GM19438 (cell line): ENCODE measurements at regions not wholly inside any gene's neighbourhood (a gene's known extent, or its start where the extent isn't known, plus 50 kb on each side); places are given as distances from the start of the nearest gene placed in this dataset.
"Not testable (repeated sequence)": the region's sequence is repeated elsewhere in the genome, so short reads cannot be mapped to it uniquely, and the experiment has no call there.

Experiments
- ATAC-seq: cut with Tn5 transposase; IDR thresholded peaks from one replicate; pipeline ENCODE4 v1.9.1; 2021; ENCODE audit warnings: low read depth; ENCODE audit not compliant: unreplicated experiment

DNA sequence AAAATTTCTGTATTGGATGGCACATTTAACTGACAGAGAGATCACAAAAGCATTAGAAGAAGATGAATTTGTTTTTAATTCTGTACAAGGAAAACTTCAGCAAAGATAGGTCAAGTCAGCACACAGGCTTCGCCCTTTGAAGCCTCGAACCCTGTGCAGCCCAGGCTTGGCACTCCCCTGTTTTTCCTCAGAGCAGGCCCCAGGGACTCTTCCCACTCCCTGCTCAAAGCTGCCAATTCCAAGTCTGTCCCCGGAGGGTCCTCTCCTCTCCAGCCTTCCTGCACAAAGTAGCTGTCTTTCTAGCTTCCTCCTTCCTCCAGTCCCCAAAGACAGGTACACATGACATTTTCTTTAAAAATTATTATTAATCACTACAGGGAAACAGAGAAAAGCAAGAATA lies 466.3 kb downstream of the PPARGC1A start:
- ATAC-seq, result no peak

DNA sequence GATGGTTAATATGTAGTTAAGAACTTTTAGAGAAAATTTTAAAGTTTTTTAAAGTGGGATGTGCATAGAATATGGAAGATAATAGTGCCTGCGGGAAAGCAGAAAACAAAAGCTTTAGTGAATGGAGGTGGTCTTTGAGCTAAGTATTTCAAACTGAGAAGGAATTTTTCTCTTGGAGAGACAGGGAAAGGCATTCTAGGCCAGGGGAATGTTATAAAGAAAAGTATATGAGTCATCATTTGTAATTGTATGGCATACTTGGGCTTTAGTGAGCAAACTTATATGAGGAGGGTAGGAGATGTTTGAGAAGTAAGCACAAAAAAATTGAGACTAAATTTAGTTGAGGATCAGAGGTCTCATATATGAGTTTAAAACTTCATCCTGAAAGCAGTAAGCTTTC lies 467.0 kb downstream of the PPARGC1A start:
- ATAC-seq, result no peak

DNA sequence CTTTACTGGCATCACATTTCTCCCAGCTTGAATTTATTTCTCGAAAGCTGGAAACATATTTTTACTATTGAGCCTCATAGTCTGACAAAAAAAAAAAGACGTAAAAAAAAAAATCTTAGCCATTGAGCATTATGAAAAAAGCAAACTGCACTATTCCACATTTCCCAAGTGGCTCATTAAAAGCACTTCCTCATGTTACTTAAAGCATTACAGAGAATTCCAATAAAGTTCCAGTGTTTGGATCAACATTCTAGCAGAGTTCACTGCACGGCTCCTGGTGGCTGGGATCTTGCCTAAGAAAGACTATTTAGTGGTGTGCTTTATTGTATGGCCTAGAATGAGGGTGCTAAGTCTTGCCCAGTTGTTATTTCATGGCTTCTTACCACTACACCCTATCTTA lies 476.2 kb downstream of the PPARGC1A start:
- ATAC-seq, result no peak

DNA sequence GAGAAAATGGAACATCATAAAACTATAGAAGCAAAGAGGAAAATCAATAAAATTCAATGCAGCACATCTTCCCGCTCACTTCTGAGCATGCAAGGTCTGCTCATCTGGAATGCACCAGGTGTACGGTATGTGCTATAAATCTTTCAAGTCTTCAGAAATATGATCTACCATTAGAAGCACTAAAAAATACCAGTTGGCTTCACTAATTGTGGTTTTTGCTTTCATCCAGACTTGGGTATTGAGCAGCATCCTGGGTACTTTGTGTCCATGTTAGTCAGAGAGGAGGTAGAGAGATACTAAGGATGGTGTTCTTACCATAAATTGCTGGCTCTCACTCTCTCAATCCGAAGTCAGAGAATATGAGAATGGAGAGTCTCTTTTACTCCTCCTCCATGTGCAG lies 477.1 kb downstream of the PPARGC1A start:
- ATAC-seq, result no peak

DNA sequence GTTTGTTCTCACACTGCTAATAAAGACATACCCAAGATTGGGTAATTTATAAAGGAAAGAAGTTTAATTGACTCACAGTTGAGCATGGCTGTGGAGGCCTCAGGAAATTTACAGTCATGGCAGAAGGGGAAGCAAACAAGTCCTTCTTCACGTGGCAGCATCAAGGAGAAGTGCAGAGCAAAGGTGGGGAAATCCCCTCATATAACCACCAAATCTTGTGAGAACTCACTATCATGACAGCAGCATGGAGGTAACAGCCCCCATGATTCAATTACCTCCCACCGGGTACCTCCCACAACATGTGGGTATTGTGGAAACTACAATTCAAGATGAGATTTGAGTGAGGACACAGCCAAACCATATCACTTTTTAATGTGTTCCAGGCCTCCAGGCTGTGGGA lies 480.9 kb downstream of the PPARGC1A start:
- ATAC-seq, result not testable (repeated sequence)

DNA sequence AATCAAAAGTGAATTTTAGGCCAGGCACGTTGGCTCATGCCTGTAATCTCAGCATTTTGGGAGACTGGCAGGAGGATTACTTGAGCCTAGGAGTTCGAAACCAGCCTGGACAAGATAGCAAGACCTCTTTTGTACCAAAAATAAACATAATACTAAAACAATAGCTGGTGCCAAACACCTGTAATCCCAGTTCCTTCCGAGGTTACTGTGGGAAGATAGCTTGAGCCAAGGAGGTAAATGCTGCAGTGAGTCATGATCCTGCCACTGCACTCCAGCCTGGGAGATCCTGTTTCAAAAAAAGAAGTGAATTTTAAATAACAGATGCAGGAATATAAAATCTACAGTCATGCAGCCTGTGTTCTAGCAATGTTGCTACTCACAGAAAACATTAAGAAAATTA lies 488.3 kb downstream of the PPARGC1A start:
- ATAC-seq, result no peak

DNA sequence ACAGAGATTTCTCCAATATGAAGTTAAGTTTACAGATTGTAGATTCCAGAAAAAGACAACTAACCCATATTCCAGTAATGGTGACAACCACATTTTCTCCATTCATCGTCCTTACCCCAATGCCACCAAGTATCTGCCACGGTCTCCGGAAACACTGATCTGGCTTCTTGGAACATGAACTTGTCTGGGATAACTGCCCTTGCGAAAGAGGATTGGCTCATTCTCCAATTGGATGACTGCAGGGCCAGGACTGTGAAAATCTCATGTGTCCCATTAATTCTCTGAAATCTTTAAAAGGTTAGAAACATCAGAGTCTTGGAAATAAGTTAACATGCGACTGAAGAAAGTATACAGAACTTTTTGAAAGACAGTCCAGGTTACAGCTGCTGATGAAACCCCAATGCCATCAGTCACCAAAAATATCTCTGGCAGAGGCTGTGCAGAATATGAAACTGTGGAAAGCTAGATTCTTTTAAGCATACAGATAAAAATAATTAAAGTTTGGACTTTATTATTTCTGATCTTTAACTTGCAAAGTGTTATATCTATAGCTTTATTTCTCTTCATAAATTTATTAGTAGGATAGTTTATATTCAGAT lies 496.9 kb downstream of the PPARGC1A start:
- ATAC-seq, result no peak

DNA sequence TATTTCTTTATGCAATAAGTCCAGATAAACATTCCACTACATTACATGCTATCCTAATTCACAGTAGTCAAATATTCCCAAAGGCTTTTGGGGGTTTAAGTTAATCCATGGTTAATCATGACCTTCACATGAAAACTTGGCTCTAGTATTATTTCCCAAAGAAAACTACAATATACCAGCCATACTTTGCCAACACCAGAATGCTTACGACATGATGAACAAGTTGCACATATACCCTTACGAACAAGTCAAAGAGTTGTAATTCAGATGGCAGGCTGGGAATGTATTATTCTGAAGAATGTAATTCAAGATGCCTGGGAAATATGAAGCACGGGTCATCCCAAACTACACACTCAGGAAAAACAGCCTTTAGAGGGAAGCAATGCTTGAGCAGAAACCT lies 499.6 kb downstream of the PPARGC1A start:
- no peak for ATAC-seq

DNA sequence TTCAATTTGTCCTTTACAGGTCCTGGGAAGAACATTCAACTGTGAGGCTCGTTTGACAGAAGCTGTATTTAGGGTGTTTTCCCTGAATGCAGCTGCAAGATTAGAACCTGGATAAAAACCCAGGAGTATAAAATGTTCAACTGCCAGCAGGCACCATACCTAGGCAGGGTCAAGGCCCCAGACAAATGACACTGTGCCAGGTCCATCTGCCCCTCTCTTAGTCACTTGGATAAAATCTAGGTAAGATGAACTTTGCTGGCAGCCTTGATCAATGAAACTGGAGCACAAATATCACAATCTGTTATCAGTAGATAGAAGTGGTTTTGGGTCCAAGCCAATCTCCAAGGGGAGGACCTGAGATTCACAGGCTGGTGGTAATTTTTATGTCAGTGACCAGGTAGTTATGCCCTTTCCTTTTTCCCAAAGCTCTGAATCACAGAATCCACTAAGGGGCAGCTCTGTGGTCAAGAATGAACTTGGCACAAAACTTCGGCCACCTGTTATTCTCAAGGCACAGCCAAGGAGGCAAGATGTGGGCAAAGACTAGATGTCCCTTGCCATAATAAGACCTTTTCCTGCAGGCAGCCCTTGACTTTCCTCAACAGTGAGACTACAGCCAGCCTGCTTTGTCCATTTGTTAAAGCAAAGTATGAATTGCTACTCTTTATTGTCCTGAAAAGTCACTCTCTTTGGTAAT lies 501.0 kb downstream of the PPARGC1A start:
- no peak for ATAC-seq

DNA sequence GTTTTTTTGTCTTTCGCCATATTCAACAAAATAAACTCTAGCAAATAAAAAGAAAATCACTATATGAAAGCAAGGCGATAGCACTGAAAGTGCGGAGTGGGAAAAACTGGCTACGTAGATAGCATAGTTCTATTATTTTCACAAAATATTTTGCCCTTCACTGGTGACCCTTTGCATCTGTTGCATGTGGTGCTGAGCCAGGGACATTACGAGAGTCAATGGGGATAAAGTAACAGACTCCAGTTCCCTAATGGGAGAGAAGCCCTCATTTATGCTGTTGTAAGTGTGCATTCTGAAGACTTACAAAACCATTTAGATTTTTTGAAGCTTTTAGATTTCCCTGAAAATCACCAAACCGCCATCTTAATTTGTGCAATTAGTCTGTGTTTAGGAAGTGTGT lies 501.6 kb downstream of the PPARGC1A start:
- ATAC-seq, result no peak

DNA sequence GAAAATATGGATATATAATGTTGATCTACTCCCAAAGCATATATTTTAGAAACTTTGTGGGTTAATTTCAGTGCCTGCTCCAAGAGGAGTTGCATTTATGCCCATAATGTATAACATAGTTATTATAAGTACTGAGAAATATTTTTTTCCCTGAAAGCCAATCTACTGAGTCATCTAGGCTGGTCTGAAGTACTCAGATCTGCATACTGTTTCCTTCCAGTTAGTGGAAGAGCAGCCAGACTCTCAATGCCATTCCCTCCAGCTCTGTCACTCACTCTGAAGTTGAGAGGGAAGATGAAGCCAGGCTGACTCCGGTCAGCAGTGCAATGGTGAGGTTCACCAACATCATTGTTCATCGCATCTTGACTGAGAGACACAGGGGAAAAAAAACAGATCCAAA lies 505.1 kb downstream of the PPARGC1A start:
- ATAC-seq, result no peak

DNA sequence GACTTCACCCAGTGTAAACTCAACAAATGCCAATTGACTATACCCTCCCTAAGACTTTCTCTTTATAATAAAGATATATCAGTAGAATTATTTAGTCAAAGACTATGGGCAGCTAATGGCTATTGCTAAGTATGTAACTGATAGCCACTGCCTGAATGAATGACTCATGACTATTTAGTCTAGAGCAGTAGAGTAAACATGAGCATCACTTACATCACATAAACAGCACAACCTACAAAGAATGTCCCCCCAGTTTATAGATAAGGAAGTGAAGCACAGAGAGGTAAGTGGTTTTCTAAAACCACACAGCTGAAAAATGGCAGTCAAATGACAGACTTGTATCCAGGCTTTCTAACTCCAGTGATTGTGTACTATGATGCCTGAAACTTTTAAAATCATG lies 507.0 kb downstream of the PPARGC1A start:
- no peak for ATAC-seq

DNA sequence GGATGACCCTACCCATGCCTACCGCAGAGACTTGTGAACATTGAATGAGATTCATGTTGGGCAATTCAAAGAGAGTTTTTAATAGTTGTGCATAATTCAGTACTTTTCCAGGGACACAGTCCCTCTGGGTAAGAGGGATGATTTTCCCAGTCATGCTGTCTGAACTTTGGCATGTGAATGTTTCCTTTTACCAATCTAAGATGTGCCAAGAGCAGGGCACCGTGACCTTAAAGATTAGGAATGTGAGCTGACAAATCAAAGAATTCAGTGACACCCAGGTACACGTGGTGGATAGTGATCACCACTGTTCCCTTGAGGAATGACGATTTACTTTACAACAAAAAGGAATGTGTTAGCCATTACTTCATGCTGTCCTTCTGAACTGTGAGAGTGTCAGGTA lies 515.6 kb downstream of the PPARGC1A start:
- no peak for ATAC-seq

DNA sequence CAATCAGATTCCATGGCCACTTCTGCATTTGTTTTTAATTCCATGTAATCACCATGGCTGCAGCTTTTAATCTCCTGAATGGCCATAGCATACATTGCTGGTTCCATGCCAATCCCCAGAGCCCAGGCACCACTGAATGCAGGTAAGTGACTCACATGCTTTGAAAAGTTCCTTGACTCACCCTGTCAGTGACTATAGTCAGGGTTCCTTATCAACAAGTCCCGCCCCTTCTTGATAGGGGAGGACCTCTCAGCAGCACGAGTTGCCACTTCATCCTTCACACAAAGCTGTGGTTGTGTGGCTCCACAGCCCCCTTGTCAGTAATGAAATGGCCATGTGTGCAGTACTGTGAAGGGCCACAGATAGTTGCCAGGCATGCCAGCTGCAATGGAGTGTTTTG lies 516.6 kb downstream of the PPARGC1A start:
- ATAC-seq, result no peak

DNA sequence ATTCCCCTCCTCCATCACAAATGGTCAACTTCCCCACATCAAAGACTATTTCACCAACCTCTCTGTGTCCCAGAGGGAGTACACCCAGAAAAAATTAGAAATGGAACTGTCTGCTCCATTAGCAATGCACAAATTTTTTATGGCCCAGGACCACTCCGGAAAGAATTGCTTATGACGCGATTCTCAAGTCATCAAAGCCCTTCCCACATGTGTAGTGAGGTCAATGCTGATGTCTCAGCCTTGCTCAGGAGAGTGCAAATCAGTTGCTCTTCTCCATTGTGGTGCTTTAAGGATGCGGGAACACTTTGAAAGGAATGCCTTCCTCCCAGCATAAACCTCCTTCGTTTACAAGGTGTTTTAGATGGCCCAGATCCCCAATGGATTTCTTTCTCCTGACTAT lies 518.3 kb downstream of the PPARGC1A start:
- ATAC-seq, result no peak

DNA sequence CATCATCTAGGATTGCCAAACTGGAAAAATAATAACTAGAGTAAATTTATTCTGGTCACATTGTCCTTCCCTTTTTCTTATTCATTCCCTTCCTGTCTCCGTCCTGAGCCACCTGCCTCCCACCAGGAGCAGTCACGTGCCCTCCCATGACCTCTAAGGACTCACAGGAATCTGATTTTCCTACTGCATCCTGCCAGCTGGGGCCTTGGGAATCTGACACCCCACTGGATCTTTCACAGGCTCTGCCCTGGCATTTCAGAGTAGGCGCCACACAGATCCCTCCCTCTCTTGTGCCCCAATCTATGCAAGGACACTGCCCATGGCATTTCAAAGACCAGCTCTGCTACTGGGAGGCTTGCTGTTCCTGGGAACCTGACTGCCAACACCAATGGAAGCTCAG lies 520.5 kb downstream of the PPARGC1A start:
- ATAC-seq, result no peak

DNA sequence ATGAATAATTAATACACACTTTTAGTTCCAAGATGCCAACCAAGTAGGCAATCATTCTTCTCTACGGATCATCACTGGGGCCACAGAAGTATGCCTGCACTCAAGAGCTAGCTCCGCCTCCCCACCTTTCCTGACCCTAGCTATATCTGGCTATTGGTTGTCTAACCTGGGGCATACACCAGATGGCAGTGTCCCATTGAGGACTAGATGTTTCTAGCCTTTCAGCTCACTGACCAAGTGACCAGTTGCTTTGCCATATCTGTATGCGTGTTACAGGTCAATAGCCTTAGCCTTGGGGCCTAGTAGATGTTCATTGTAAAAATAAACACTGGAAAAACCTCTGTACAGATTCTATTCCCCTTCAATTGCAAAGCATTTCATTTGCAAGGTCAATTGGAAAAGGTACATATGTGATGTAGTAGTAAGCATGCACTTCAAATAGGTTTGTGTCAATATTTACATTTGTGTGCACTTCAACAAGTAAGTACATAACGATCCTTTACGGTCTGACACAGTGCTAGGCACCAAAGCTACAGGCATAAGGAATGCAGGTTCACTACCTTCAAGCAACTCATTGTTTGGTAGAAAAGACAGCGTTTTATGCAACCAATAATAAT lies 521.7 kb downstream of the PPARGC1A start:
- no peak for ATAC-seq

DNA sequence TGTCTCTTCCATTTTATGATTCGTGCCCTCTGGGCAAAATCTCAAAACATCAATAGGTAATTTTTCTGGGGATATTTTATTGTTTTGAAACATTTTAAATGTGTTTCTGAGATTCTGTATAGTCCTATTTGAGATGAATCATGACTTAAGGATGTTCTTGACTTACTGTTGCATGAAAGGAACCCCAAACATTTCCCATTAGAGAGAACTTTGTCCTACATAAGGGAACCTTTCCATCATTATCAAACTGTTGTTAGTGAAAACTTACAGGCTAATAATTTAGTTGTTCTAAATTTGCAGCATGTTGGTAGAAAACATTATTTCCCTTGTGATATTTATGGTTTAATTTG lies 523.3 kb downstream of the PPARGC1A start:
- ATAC-seq, result no peak

DNA sequence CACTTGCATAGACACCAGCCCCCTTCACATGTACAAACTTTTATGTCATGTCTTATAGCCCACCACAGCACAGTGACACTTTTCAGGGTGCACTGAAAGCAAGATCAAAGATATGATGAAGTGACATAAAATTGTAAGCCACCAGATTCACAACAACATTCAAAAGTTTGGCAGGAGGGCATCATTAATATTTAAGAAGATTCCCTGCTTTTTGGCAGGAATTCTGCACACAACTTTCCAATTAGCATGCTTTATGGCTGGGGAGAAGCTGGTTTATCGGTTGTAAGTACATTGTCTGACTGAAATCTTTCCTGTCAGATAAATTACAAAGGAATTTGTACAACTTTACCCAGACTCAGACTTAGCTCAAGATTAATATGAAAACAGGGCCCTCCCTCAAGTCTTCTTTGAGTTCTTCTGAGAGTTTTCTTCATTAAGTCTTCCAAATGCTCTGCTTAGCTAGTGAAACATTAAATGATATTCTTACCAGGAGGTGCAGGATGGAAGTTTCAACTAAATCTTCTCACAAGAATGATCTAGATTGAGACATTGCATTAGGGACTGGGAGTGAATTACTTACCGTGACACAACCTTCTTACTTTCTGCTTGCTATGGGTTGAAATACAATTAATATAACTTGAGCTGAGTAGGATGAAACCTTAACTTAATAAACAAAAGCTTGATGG lies 523.8 kb downstream of the PPARGC1A start:
- no peak for ATAC-seq

DNA sequence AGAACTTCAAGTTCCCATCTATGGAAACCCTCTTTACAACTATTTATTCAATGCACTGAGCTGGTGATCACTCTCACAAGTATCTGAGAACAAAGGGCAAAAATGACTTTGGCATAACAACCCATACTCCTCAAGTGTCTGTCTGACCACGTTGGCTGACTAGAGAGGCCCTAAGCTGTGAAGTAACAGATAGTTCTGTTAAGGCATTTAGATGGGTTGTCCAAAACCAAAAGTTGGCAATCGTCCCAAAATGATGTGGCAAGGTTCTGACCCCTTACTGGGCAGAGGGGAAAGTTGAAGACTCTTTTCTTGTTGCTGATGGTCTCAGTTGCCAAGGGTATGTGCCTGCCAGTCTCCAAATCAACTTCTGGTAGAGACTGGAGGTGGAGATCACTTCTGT lies 524.8 kb downstream of the PPARGC1A start:
- no peak for ATAC-seq

DNA sequence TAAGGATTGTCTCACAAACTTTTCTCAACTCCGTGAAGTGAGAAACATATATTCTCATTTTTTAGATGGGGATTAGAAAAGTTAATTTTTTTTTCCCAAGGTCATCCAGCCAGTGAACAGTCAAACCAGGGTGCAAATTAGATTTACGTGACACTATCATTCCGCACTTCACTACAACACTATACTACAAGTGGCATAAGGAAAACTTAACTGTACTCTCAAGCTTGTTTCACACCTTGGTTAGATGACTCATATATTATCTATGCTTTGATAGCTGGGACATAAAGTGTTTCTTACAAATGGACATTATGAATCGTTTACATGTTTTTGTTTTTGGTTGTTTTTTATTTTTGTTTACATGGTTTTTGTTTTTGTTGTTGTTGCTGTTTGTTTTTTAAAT lies 525.7 kb downstream of the PPARGC1A start:
- ATAC-seq, result no peak

DNA sequence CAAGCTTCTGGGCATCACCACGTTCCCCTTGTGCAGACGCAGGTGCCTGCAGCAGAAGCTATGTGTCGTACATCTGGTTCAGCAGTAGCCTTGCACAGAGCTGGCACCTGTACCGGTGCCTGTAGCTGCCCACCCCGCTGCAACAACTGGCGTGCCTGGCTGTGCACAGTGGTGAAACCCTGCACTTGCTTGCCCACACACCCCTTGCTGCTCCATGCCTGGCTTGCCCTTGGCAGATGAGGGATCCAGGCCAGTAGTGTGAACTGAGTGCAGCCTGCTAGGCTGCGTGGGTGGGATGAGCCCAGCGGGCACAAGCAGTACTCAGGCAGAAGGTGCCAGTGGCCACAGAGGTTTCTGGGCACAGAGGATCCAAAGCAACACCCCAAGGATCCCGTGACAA lies 528.4 kb downstream of the PPARGC1A start:
- no peak for ATAC-seq
